GM23338 (cell line): ENCODE measurements at regions not wholly inside any gene's neighbourhood (a gene's known extent, or its start where the extent isn't known, plus 50 kb on each side); places are given as distances from the start of the nearest gene placed in this dataset.

Experiments used
- ATAC-seq: fragments of 200-7000 bp; cut with Tn5 transposase; 3 replicates; pipeline ENCODE4 v1.9.1; 2020
- DNase-seq: peaks from one replicate; pipeline ENCODE4 v3.0.0-alpha.2; 2015; ENCODE audit warnings: low spot score
- H2AFZ ChIP-seq: fragments of 200-600 bp; sonication (generic); 2 replicates; pipeline ENCODE4 v1.8.0; 2016; ENCODE audit warnings: antibody characterized with exemption, mild to moderate bottlenecking, moderate library complexity
- H3F3A ChIP-seq: fragments of 200-600 bp; sonication (generic); replicated peaks from 2 replicates; pipeline ENCODE4 v1.8.0; 2017; ENCODE audit warnings: antibody characterized with exemption, mixed run types, low read depth
- H3K27ac ChIP-seq: fragments of 200-600 bp; sonication (generic); 2 replicates; pipeline ENCODE4 v1.6.1; 2016; ENCODE audit warnings: low read depth
- H3K27me3 ChIP-seq: fragments of 200-600 bp; sonication (generic); 2 replicates; pipeline ENCODE4 v1.8.0; 2016; ENCODE audit warnings: mild to moderate bottlenecking, mixed run types, moderate library complexity; ENCODE audit not compliant: insufficient read depth
- H3K36me3 ChIP-seq: fragments of 200-600 bp; sonication (generic); 2 replicates; pipeline ENCODE4 v1.8.0; 2016; ENCODE audit warnings: mild to moderate bottlenecking; ENCODE audit not compliant: insufficient read depth
- H3K4me1 ChIP-seq: fragments of 200-600 bp; sonication (generic); 2 replicates; pipeline ENCODE4 v1.8.0; 2016; ENCODE audit warnings: mild to moderate bottlenecking, moderate library complexity; ENCODE audit not compliant: insufficient read depth
- H3K4me2 ChIP-seq: fragments of 200-600 bp; sonication (generic); 2 replicates; pipeline ENCODE4 v1.7.1; 2017; ENCODE audit warnings: mixed run types
- H3K4me3 ChIP-seq: fragments of 200-600 bp; sonication (generic); 2 replicates; pipeline ENCODE4 v1.6.1; 2016; ENCODE audit warnings: mixed run types
- H3K79me2 ChIP-seq: fragments of 200-600 bp; sonication (generic); replicated peaks from 2 replicates; pipeline ENCODE4 v1.8.0; 2017; ENCODE audit warnings: mild to moderate bottlenecking; ENCODE audit not compliant: insufficient read depth
- H3K9me2 ChIP-seq: fragments of 200-600 bp; sonication (generic); 2 replicates; pipeline ENCODE4 v1.8.0; 2017; ENCODE audit not compliant: insufficient read depth
- H4K20me1 ChIP-seq: fragments of 200-600 bp; sonication (generic); replicated peaks from 2 replicates; pipeline ENCODE4 v1.8.0; 2017; ENCODE audit warnings: mild to moderate bottlenecking; ENCODE audit not compliant: insufficient read depth
- H3K27ac Mint-ChIP-seq: 2 replicates; pipeline ENCODE4 v1.8.0; 2020; ENCODE audit warnings: inconsistent platforms, mild to moderate bottlenecking, moderate library complexity, mixed read lengths
- H3K27me3 Mint-ChIP-seq: 3 replicates; pipeline ENCODE4 v1.8.0; 2022; ENCODE audit warnings: low read depth, mild to moderate bottlenecking, moderate library complexity, mixed read lengths, inconsistent platforms; ENCODE audit not compliant: insufficient read depth, poor library complexity
- H3K36me3 Mint-ChIP-seq: 3 replicates; pipeline ENCODE4 v1.8.0; 2021; ENCODE audit warnings: low read depth, mild to moderate bottlenecking, inconsistent platforms, moderate library complexity, mixed read lengths
- H3K4me1 Mint-ChIP-seq: 3 replicates; pipeline ENCODE4 v1.8.0; 2020; ENCODE audit warnings: mild to moderate bottlenecking, inconsistent platforms, mixed read lengths
- H3K4me3 Mint-ChIP-seq: 3 replicates; pipeline ENCODE4 v1.8.0; 2021; ENCODE audit warnings: moderate library complexity, mild to moderate bottlenecking, inconsistent platforms, mixed read lengths
- H3K9me3 Mint-ChIP-seq: 3 replicates; pipeline ENCODE4 v1.8.0; 2020; ENCODE audit warnings: moderate library complexity, mild to moderate bottlenecking, inconsistent platforms, mixed read lengths
- CREB1 ChIP-seq: fragments of 250-450 bp; sonication (Bioruptor Pico); IDR thresholded peaks from 2 replicates; pipeline ENCODE4 v1.5.0; 2020; ENCODE audit warnings: low read depth, mild to moderate bottlenecking, moderate library complexity
- CTCF ChIP-seq, 2 experiments: fragments of 200-600 bp in 1 of 2; sonication (generic) in 1 of 2; conservative IDR thresholded peaks; 2 replicates each; pipeline versions ENCODE4 v1.5.1 to v1.6.1; 2016 to 2017; ENCODE audit warnings: antibody characterized with exemption in 2 of 2, low read depth in 2 of 2, mild to moderate bottlenecking in 2 of 2, moderate library complexity in 1 of 2
- EZH2 ChIP-seq: fragments of 200-600 bp; sonication (generic); IDR thresholded peaks from one replicate; pipeline ENCODE4 v1.8.0; 2017; ENCODE audit warnings: antibody characterized with exemption, mild to moderate bottlenecking, low read depth; ENCODE audit not compliant: unreplicated experiment
- EZH2phosphoT487 ChIP-seq: fragments of 200-600 bp; sonication (generic); IDR thresholded peaks from one replicate; pipeline ENCODE4 v1.8.1; 2018; ENCODE audit warnings: antibody characterized with exemption; ENCODE audit not compliant: unreplicated experiment
- JUNB ChIP-seq: IDR thresholded peaks from one replicate; pipeline ENCODE4 v1.6.1; 2016; ENCODE audit warnings: antibody characterized with exemption; ENCODE audit not compliant: unreplicated experiment
- NANOG ChIP-seq: IDR thresholded peaks from 2 replicates; pipeline ENCODE4 v1.6.1; 2016; ENCODE audit warnings: antibody characterized with exemption, borderline replicate concordance
- POLR2AphosphoS5 ChIP-seq: IDR thresholded peaks from 2 replicates; pipeline ENCODE4 v1.6.1; 2016; ENCODE audit warnings: antibody characterized with exemption, low read depth
- STAT1 ChIP-seq: IDR thresholded peaks from one replicate; pipeline ENCODE4 v1.6.1; 2016; ENCODE audit warnings: antibody characterized with exemption; ENCODE audit not compliant: unreplicated experiment
- ZNF114 ChIP-seq: fragments of 250-450 bp; sonication (Bioruptor Pico); IDR thresholded peaks from 2 replicates; pipeline ENCODE4 v1.5.0; 2020; ENCODE audit warnings: mild to moderate bottlenecking, moderate library complexity
- ZNF331 ChIP-seq: fragments of 250-450 bp; sonication (Bioruptor Pico); IDR thresholded peaks from 2 replicates; pipeline ENCODE4 v1.5.0; 2020; ENCODE audit warnings: low read depth, mild to moderate bottlenecking, moderate library complexity
- ZNF462 ChIP-seq: fragments of 250-450 bp; sonication (Bioruptor Pico); IDR thresholded peaks from 2 replicates; pipeline ENCODE4 v1.5.0; 2020; ENCODE audit warnings: mild to moderate bottlenecking, moderate library complexity
- TF ChIP-seq, protein P1 (sequence below): IDR thresholded peaks from 2 replicates; pipeline ENCODE4 v1.6.1; 2016; ENCODE audit warnings: antibody characterized with exemption
- TF ChIP-seq, protein P2 (sequence below): IDR thresholded peaks from one replicate; pipeline ENCODE4 v1.6.1; 2018; ENCODE audit warnings: antibody characterized with exemption; ENCODE audit not compliant: unreplicated experiment

DNA sequence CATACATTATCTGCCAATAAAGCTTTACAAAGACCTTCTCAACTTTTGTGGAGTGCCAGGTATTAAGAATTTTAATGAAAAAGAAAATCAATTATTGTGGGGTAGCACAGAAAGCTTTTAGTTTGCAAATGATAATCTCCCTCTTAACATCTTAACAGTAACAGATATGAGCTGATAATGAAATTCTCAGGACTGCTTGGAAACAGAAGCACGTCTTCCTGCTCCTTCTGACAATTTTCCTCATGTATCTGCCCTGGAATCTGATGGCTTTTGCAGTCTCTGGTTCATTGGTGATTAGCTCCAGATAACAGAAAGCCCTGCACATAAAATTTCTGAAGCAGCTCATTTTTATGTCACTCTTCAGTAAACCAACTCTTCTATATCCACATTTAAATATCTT lies 432.4 kb upstream of the PDZRN3 start:
- Histone ChIP-seq H3K27me3 (no peaks in the 10 kb centered on the region), H3K9me2 (no peaks in the 10 kb centered on the region), H4K20me1 (no peaks in the 10 kb centered on the region), H3K4me2 (peak overlapping the region; percentile 4; the same call in 1 of the 2 replicates), H3K36me3 (no peaks in the 10 kb centered on the region), H3K79me2 (no peaks in the 10 kb centered on the region), H2AFZ (peak overlapping the region; percentile 3; the same call in 1 of the 2 replicates), H3K4me3 (no peak overlapping the region), H3K4me1 (peaks cover 47% of the 10 kb centered on the region), H3F3A (no peaks in the 10 kb centered on the region), H3K27ac (no peak overlapping the region)
- no peak for TF ChIP-seq NANOG
- TF ChIP-seq, protein P1, sequence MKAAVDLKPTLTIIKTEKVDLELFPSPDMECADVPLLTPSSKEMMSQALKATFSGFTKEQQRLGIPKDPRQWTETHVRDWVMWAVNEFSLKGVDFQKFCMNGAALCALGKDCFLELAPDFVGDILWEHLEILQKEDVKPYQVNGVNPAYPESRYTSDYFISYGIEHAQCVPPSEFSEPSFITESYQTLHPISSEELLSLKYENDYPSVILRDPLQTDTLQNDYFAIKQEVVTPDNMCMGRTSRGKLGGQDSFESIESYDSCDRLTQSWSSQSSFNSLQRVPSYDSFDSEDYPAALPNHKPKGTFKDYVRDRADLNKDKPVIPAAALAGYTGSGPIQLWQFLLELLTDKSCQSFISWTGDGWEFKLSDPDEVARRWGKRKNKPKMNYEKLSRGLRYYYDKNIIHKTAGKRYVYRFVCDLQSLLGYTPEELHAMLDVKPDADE = no peak
- no peak for TF ChIP-seq CTCF (conservative IDR thresholded peaks at IDR 0.05; ENCODE audit: low read depth in 2 of 2)
- no peak for TF ChIP-seq EZH2phosphoT487
- no peak for TF ChIP-seq STAT1
- TF ChIP-seq POLR2AphosphoS5 = no peak
- no peak for TF ChIP-seq ZNF114 (CRISPR knock-in tag)
- TF ChIP-seq EZH2 = no peak
- no peak for TF ChIP-seq JUNB
- no peak for TF ChIP-seq ZNF331 (CRISPR knock-in tag)
- no peak for TF ChIP-seq ZNF462
- TF ChIP-seq, protein P2, sequence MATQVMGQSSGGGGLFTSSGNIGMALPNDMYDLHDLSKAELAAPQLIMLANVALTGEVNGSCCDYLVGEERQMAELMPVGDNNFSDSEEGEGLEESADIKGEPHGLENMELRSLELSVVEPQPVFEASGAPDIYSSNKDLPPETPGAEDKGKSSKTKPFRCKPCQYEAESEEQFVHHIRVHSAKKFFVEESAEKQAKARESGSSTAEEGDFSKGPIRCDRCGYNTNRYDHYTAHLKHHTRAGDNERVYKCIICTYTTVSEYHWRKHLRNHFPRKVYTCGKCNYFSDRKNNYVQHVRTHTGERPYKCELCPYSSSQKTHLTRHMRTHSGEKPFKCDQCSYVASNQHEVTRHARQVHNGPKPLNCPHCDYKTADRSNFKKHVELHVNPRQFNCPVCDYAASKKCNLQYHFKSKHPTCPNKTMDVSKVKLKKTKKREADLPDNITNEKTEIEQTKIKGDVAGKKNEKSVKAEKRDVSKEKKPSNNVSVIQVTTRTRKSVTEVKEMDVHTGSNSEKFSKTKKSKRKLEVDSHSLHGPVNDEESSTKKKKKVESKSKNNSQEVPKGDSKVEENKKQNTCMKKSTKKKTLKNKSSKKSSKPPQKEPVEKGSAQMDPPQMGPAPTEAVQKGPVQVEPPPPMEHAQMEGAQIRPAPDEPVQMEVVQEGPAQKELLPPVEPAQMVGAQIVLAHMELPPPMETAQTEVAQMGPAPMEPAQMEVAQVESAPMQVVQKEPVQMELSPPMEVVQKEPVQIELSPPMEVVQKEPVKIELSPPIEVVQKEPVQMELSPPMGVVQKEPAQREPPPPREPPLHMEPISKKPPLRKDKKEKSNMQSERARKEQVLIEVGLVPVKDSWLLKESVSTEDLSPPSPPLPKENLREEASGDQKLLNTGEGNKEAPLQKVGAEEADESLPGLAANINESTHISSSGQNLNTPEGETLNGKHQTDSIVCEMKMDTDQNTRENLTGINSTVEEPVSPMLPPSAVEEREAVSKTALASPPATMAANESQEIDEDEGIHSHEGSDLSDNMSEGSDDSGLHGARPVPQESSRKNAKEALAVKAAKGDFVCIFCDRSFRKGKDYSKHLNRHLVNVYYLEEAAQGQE = no peak
- TF ChIP-seq CREB1 (CRISPR knock-in tag) = no peak
- H3K36me3 Mint-ChIP-seq = no peaks in the 10 kb centered on the region
- DNase-seq (no peak), ATAC-seq (no peak)
- no peaks in the 10 kb centered on the region for H3K27me3 Mint-ChIP-seq
- H3K4me1 Mint-ChIP-seq = peaks cover 40% of the 10 kb centered on the region
- no peak overlapping the region for H3K27ac Mint-ChIP-seq
- no peaks in the 10 kb centered on the region for H3K9me3 Mint-ChIP-seq
- H3K4me3 Mint-ChIP-seq = no peak overlapping the region
